Parathyroid adenoma (tissue), 2 donors: ENCODE measurements at regions not wholly inside any gene's neighbourhood (a gene's known extent, or its start where the extent isn't known, plus 50 kb on each side); places are given as distances from the start of the nearest gene placed in this dataset.

Experiments
- H2AFZ ChIP-seq: fragments of 300-600 bp; sonication (generic); one replicate; pipeline ENCODE4 v1.7.0; 2017; ENCODE audit warnings: antibody characterized with exemption, mild to moderate bottlenecking
- H3K27ac ChIP-seq: fragments of 300-600 bp; sonication (generic); one replicate; pipeline ENCODE4 v1.7.0; 2017
- H3K27me3 ChIP-seq: fragments of 300-600 bp; sonication (generic); one replicate; pipeline ENCODE4 v1.7.0; 2017; ENCODE audit warnings: low read length; ENCODE audit not compliant: control insufficient read depth, insufficient read depth
- H3K36me3 ChIP-seq: fragments of 300-600 bp; sonication (generic); one replicate; pipeline ENCODE4 v1.7.0; 2017; ENCODE audit warnings: low read length; ENCODE audit not compliant: control insufficient read depth, insufficient read depth
- H3K4me1 ChIP-seq: fragments of 300-600 bp; sonication (generic); one replicate; pipeline ENCODE4 v1.7.0; 2017; ENCODE audit warnings: control low read depth
- H3K4me2 ChIP-seq: fragments of 300-600 bp; sonication (generic); one replicate; pipeline ENCODE4 v1.7.0; 2017; ENCODE audit warnings: low read length
- H3K4me3 ChIP-seq: fragments of 300-600 bp; sonication (generic); one replicate; pipeline ENCODE4 v1.7.0; 2017; ENCODE audit warnings: low read depth, low read length
- H3K79me2 ChIP-seq: fragments of 300-600 bp; sonication (generic); one replicate; pipeline ENCODE4 v1.7.0; 2017; ENCODE audit warnings: control low read depth
- H3K9ac ChIP-seq: fragments of 300-600 bp; sonication (generic); one replicate; pipeline ENCODE4 v1.7.0; 2017; ENCODE audit warnings: mild to moderate bottlenecking
- H3K9me3 ChIP-seq: fragments of 300-600 bp; sonication (generic); one replicate; pipeline ENCODE4 v1.7.0; 2017; ENCODE audit warnings: low read length; ENCODE audit not compliant: control insufficient read depth
- TF ChIP-seq, protein P1 (sequence below): fragments of 300-600 bp; sonication (generic); IDR thresholded peaks from one replicate; pipeline ENCODE4 v1.7.0; 2017; ENCODE audit warnings: antibody characterized with exemption, mild to moderate bottlenecking
- donor health status: primary hyperparathyroidism.

DNA sequence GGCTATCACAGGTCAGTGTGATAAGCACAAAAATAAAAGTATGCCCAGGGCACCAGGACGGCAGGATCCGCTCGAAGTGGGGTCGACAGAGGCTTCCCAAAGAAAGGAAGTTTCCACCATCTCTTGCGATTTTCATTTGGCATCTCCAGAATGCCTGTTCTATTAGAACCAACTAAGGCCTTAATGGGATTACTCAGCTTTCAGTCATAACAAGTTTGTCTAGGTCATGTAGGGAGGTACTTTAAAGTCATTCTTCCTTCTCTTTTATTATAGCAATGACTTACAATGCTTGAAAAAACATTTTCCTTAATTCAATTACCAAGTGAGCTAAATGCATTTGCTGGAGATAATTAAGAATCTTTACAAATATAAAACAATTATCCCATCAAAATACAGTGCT, 83.6 kb upstream of the DIO3 start:
- Histone ChIP-seq H3K27me3 (no peaks in the 10 kb centered on the region), H2AFZ (no peak overlapping the region), H3K4me3 (no peak overlapping the region), H3K9ac (no peak overlapping the region), H3K27ac (no peak overlapping the region), H3K4me2 (no peak overlapping the region), H3K36me3 (no peaks in the 10 kb centered on the region), H3K4me1 (no peaks in the 10 kb centered on the region), H3K79me2 (no peaks in the 10 kb centered on the region), H3K9me3 (no peaks in the 10 kb centered on the region)
- TF ChIP-seq, protein P1, sequence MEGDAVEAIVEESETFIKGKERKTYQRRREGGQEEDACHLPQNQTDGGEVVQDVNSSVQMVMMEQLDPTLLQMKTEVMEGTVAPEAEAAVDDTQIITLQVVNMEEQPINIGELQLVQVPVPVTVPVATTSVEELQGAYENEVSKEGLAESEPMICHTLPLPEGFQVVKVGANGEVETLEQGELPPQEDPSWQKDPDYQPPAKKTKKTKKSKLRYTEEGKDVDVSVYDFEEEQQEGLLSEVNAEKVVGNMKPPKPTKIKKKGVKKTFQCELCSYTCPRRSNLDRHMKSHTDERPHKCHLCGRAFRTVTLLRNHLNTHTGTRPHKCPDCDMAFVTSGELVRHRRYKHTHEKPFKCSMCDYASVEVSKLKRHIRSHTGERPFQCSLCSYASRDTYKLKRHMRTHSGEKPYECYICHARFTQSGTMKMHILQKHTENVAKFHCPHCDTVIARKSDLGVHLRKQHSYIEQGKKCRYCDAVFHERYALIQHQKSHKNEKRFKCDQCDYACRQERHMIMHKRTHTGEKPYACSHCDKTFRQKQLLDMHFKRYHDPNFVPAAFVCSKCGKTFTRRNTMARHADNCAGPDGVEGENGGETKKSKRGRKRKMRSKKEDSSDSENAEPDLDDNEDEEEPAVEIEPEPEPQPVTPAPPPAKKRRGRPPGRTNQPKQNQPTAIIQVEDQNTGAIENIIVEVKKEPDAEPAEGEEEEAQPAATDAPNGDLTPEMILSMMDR, result no peak

DNA sequence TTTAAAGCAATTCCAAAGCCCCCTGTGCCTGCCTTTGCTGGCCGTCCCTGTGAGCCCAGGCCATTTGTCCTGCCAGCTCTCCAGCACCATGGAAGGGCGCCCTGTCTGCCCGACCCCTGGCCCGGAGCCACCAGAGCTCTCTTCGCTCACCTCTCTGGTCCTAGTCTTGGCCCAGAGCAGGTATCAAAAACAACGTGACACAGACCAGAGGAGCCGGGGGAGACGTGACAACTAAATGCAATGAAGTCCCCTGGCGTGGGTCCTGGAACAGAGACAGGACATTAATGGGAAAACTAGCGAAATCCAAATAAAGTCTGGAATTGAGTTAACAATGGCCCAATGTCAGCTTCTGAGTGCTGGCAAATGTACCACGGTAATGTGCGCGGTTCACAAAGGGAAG, 83.2 kb upstream of the DIO3 start:
- Histone ChIP-seq H3K36me3 (no peaks in the 10 kb centered on the region), H3K79me2 (no peaks in the 10 kb centered on the region), H2AFZ (no peak overlapping the region), H3K4me1 (no peaks in the 10 kb centered on the region), H3K4me2 (no peak overlapping the region), H3K9me3 (no peaks in the 10 kb centered on the region), H3K4me3 (no peak overlapping the region), H3K27me3 (no peaks in the 10 kb centered on the region), H3K9ac (no peak overlapping the region), H3K27ac (no peak overlapping the region)
- TF ChIP-seq, protein P1, result no peak

DNA sequence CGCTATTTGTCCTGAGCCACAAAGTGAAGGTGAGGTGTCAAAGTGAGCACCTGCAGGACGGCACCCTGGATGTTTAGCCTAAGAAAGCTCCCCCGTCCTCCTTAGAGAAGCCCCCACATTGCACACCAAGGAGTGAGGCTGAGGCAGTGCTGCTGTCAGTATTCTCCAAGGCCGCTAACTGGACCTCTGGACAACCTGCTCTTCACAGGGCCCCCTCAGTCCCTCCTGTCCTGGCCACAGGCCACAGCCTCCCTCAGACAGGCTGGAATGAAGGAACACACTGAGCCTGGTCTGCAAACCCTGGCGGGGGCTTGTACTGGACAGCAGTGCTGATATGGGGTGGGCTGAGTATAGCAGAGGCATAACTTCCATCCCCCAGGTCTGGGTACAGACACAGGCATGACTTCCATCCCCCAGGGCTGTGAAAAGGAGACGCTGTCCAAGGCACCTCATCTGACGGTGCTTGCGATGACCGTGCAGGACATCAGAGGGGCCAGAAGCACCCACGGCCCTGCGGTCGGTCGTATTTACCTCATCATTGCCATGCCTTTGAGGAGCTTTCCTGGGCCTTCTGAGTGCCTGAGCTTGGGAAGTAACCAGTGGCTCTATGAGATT, 82.4 kb upstream of the DIO3 start:
- no peak overlapping the region for H3K27ac ChIP-seq
- no peaks in the 10 kb centered on the region for H3K79me2 ChIP-seq
- no peak overlapping the region for H3K9ac ChIP-seq
- no peak overlapping the region for H3K4me2 ChIP-seq
- no peaks in the 10 kb centered on the region for H3K9me3 ChIP-seq
- no peak overlapping the region for H3K4me3 ChIP-seq
- no peaks in the 10 kb centered on the region for H3K36me3 ChIP-seq
- no peak overlapping the region for H2AFZ ChIP-seq
- TF ChIP-seq, protein P1, result no peak
- no peaks in the 10 kb centered on the region for H3K4me1 ChIP-seq
- no peaks in the 10 kb centered on the region for H3K27me3 ChIP-seq

DNA sequence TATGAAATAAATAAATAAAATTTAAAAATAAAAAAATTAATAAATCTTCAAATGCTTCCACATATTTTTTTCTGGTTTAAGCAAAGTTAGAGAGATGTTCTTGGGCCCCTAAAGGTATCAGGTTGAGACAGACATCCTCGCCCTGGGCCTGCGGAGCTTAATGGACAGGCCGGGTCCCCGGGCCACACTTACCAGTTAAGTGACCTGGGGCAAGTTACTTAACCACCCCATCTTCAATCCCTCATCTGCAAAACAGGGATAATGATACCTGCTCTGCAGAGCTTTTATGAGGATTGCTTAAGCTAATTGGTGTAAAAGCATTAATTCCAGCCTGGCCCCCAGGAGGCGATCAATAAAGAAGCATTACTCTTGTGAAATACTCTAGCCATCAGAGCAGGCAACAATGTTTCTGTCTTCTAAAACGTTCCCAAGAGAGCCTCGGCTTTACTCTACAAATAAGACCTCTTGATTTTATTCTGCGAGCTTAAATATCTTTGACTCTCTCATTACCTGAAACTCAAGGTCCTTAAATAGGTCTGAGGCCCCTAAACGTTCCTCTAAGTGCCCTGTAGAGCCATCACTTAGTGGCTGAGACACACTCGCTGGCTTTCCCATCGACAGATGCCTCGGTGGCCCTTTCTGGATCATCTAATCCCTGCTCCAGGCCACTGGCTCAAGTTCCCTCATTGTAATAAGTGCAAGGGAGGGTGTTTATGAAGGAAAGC, 81.1 kb upstream of the DIO3 start:
- TF ChIP-seq, protein P1, result no peak
- no peaks in the 10 kb centered on the region for H3K9me3 ChIP-seq
- no peaks in the 10 kb centered on the region for H3K4me1 ChIP-seq
- H3K9ac ChIP-seq, result no peak overlapping the region
- no peaks in the 10 kb centered on the region for H3K27me3 ChIP-seq
- no peak overlapping the region for H3K4me3 ChIP-seq
- H3K36me3 ChIP-seq, result no peaks in the 10 kb centered on the region
- H3K79me2 ChIP-seq, result no peaks in the 10 kb centered on the region
- H3K4me2 ChIP-seq, result no peak overlapping the region
- H2AFZ ChIP-seq, result no peak overlapping the region
- no peak overlapping the region for H3K27ac ChIP-seq
